Erythroblast (primary cell): ENCODE measurements at regions not wholly inside any gene's neighbourhood (a gene's known extent, or its start where the extent isn't known, plus 50 kb on each side); places are given as distances from the start of the nearest gene placed in this dataset.

Experiments
- GATA1 ChIP-seq: IDR thresholded peaks from 2 replicates; pipeline ENCODE4 v1.6.1; 2011; ENCODE audit warnings: low read depth, mild to moderate bottlenecking, control low read depth, low read length, moderate library complexity
- POLR2A ChIP-seq: IDR thresholded peaks from 2 replicates; pipeline ENCODE4 v1.6.1; 2011; ENCODE audit warnings: mild to moderate bottlenecking, low read length

DNA sequence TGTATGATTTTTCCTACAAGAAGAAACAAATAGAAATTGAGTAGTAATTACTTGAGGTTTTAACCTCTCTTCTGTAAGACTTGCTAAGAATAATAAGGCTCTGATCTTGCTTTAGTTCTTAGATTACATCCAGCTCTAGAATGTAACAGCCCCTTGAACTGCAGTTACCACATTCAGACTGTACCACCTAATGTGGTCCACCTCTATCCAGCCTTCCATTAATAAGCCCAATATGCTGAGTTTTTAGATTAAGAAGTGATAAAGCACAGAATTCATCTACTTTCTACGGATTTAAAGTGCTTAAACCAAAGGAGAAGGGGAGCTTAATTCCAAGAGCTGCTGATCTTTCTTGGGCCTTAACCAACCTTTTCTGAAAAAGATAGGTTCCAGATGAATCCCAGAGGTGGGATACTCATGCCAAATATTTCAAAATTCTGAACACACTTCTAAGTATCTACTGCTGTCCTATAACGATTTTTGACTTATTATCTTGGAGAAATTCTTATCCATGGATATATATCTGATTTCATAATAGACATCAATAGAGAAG lies 131.5 kb downstream of the ZNF608 start:
- TF ChIP-seq POLR2A (no peak), GATA1 (no peak)
